DMS53 treated with DMSO at 0.1 percent for 48 hours (cell line): ENCODE measurements at regions not wholly inside any gene's neighbourhood (a gene's known extent, or its start where the extent isn't known, plus 50 kb on each side); places are given as distances from the start of the nearest gene placed in this dataset.

ENCODE experiments used
- DNase-seq: peaks from one replicate; lab custom pipeline; 2025; ENCODE audit not compliant: unreplicated experiment; lab: John Stamatoyannopoulos, UW

- DNase-seq: no peak
Observed at GRCh38 chr2:236654496-236654895, 84.9 kb downstream of the ACKR3 start.

- DNase-seq: no peak
Observed at GRCh38 chr2:236656166-236656565, 86.5 kb downstream of the ACKR3 start.

- DNase-seq: no peak
Observed at GRCh38 chr2:236656721-236657120, 87.1 kb downstream of the ACKR3 start.

GRCh38 chr2:236657215-236657614, 87.6 kb downstream of the ACKR3 start:
- no peak for DNase-seq

- DNase-seq: no peak
Observed at GRCh38 chr2:236657801-236658200, 88.2 kb downstream of the ACKR3 start.

- no peak for DNase-seq
Observed at GRCh38 chr2:236658974-236659757, 89.5 kb downstream of the ACKR3 start.

- no peak for DNase-seq
Observed at GRCh38 chr2:236659758-236660150, 90.1 kb downstream of the ACKR3 start.

- no peak for DNase-seq
Observed at GRCh38 chr2:236661061-236661761, 91.6 kb downstream of the ACKR3 start.

GRCh38 chr2:236661762-236662110, 92.1 kb downstream of the ACKR3 start:
- DNase-seq: no peak

- DNase-seq: no peak
Observed at GRCh38 chr2:236662231-236663185, 92.9 kb downstream of the ACKR3 start.

- DNase-seq: no peak
Observed at GRCh38 chr2:236663287-236664101, 93.9 kb downstream of the ACKR3 start.

GRCh38 chr2:236664136-236664535, 94.5 kb downstream of the ACKR3 start:
- DNase-seq: no peak

GRCh38 chr2:236665101-236665500, 95.5 kb downstream of the ACKR3 start:
- DNase-seq: no peak

GRCh38 chr2:236665572-236666118, 96.0 kb downstream of the ACKR3 start:
- DNase-seq: no peak

- no peak for DNase-seq
Observed at GRCh38 chr2:236666646-236667204, 97.1 kb downstream of the ACKR3 start.

- DNase-seq: no peak
Observed at GRCh38 chr2:236667526-236667925, 97.9 kb downstream of the ACKR3 start.

GRCh38 chr2:236668531-236668969, 98.9 kb downstream of the ACKR3 start:
- no peak for DNase-seq

GRCh38 chr2:236670235-236670620, 100.6 kb downstream of the ACKR3 start:
- no peak for DNase-seq

- DNase-seq: no peak
Observed at GRCh38 chr2:236671896-236672562, 102.4 kb downstream of the ACKR3 start.
